MM.1S (cell line): ENCODE measurements at regions not wholly inside any gene's neighbourhood (a gene's known extent, or its start where the extent isn't known, plus 50 kb on each side); places are given as distances from the start of the nearest gene placed in this dataset.

Source experiments
- EZH2 ChIP-seq: fragments of 300-600 bp; sonication (generic); optimal IDR thresholded peaks from 2 replicates; pipeline ENCODE3; 2017; ENCODE audit warnings: low read depth, mild to moderate bottlenecking, antibody characterized with exemption, low read length, mixed read lengths
- EZH2phosphoT487 ChIP-seq: fragments of 300-600 bp; sonication (generic); IDR thresholded peaks from 2 replicates; pipeline ENCODE4 v1.6.1; 2018; ENCODE audit warnings: antibody characterized with exemption, low read length

DNA sequence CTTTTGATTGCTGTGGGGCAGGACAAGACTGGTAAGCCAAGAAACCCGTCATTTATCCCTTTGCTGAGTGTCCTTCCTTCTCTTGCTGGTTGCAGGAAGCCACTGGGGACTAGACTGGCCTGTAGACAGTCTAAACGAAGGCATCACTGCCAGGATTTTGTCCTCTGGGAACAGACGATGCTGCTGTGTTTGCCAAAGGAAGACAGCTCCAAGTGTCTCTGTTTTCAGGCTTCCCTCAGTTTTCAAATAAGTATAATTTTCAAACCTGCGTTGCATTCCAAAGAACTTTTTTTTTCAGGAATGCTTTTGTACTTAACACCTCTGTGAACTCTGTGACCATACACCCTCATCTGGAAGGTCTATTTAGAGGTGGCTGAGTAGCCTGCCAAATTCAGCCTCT, 269.4 kb downstream of the HLX start:
- TF ChIP-seq EZH2phosphoT487 (no peak), EZH2 (no peak)
